CD4-positive, alpha-beta T cell (primary cell): ENCODE measurements at regions not wholly inside any gene's neighbourhood (a gene's known extent, or its start where the extent isn't known, plus 50 kb on each side); places are given as distances from the start of the nearest gene placed in this dataset.

Source experiments
- ATAC-seq: fragments of 200-7000 bp; cut with Tn5 transposase; one replicate; pipeline ENCODE4 v1.10.0; 2022; ENCODE audit warnings: mild to moderate bottlenecking; ENCODE audit not compliant: poor library complexity
- CTCF ChIA-PET: fragments of 350-600 bp; sonication (Branson Sonifier 250); formaldehyde crosslinking; loops from one replicate; lab custom pipeline; 2021; ENCODE audit warnings: antibody characterized with exemption, inconsistent platforms; lab: Charles Lee
- POLR2A ChIA-PET: fragments of 350-600 bp; sonication (Branson Sonifier 250); formaldehyde crosslinking; loops from one replicate; lab custom pipeline; 2021; ENCODE audit warnings: antibody characterized with exemption, inconsistent platforms; lab: Charles Lee
- DNase-seq, 14 experiments: peaks; one replicate each; pipeline ENCODE4 v3.0.0-alpha.2; 2013 to 2020; ENCODE audit warnings: mixed read lengths in 2 of 14
- H3K27ac ChIP-seq, 2 donors: one replicate each; pipeline versions ENCODE4 v1.5.1 to v1.7.0; 2013; ENCODE audit warnings: low read length in 2 of 2, low read depth in 1 of 2, mild to moderate bottlenecking in 1 of 2
- H3K27me3 ChIP-seq, 2 experiments: 1 replicate in 1 of 2; 2 replicates in 1 of 2; pipeline versions ENCODE4 v1.6.1 to v1.7.0; 2013; ENCODE audit warnings: low read length in 2 of 2, control low read depth in 1 of 2, mild to moderate bottlenecking in 1 of 2, moderate library complexity in 1 of 2; ENCODE audit not compliant: insufficient read depth in 2 of 2, control insufficient read depth in 1 of 2
- H3K36me3 ChIP-seq: one replicate; pipeline ENCODE4 v1.6.1; 2013; ENCODE audit warnings: low read length, control low read depth; ENCODE audit not compliant: insufficient read depth
- H3K4me1 ChIP-seq: one replicate; pipeline ENCODE4 v1.6.1; 2013; ENCODE audit warnings: low read length, control low read depth; ENCODE audit not compliant: insufficient read depth
- H3K4me3 ChIP-seq: one replicate; pipeline ENCODE4 v1.5.1; 2013; ENCODE audit warnings: mild to moderate bottlenecking, low read length, moderate library complexity
- H3K9me3 ChIP-seq, 2 experiments: 1 replicate in 1 of 2; 2 replicates in 1 of 2; pipeline versions ENCODE4 v1.6.1 to v1.7.0; 2013; ENCODE audit warnings: low read length in 2 of 2, mild to moderate bottlenecking in 2 of 2, control low read depth in 1 of 2, moderate library complexity in 1 of 2; ENCODE audit not compliant: control insufficient read depth in 1 of 2, insufficient read depth in 1 of 2
- H3K27ac Mint-ChIP-seq: one replicate; pipeline ENCODE4 v1.8.0; 2020; ENCODE audit warnings: mixed read lengths
- H3K27me3 Mint-ChIP-seq: one replicate; pipeline ENCODE4 v1.8.0; 2021; ENCODE audit warnings: mixed read lengths
- H3K36me3 Mint-ChIP-seq: one replicate; pipeline ENCODE4 v1.8.0; 2021; ENCODE audit warnings: low read depth, mixed read lengths
- H3K4me1 Mint-ChIP-seq: one replicate; pipeline ENCODE4 v1.8.0; 2021; ENCODE audit warnings: low read depth, mixed read lengths
- H3K4me3 Mint-ChIP-seq: one replicate; pipeline ENCODE4 v1.8.0; 2020; ENCODE audit warnings: mild to moderate bottlenecking, mixed read lengths
- H3K9me3 Mint-ChIP-seq: one replicate; pipeline ENCODE4 v1.8.0; 2020; ENCODE audit warnings: mixed read lengths
- intact Hi-C, 2 experiments: fragments of 100-400 bp; cut with DNase I in 1 of 2; cut with micrococcal nuclease in 1 of 2; formaldehyde crosslinking; loops; one replicate each; pipeline versions ENCODE4 v1.15.1 to v1.9.0; 2023 to 2025; cut with DNase I, micrococcal nuclease
- TF ChIP-seq, protein P1 (sequence below): fragments of 200-600 bp; IDR thresholded peaks from one replicate; pipeline ENCODE4 v1.8.0; 2022; ENCODE audit warnings: antibody characterized with exemption, mild to moderate bottlenecking

DNA sequence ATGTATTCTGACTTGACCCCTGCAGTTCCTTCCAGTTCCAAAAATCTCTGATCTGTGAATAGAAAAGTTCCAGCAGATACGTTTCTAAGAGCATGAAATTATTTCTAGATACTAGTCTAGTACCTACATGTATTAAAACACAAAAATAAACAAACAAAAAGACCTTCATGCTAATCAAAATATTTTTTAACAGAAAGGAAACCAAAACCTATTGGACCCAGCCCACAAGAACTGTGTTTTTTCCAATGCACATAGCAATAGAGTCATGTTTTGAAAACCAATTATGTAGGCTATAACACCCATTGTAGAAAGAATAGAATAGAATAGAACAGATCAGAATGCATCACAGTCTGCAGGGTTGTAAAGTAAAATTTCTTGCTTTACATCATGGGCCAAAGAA lies 158.6 kb upstream of the TNFAIP3 start:
- ATAC-seq (peak; percentile 12), DNase-seq (peak in 3 of 14 experiments; percentile 47 to 72 (median 48))
- Histone ChIP-seq H3K4me1 (peaks cover 57% of the 10 kb centered on the region), H3K9me3 (no peaks in the 10 kb centered on the region), H3K27me3 (no peaks in the 10 kb centered on the region), H3K4me3 (no peak overlapping the region), H3K36me3 (no peaks in the 10 kb centered on the region), H3K27ac (peak overlapping the region; percentile 67 to 89)
- Mint-ChIP-seq H3K9me3 (peaks cover 3% of the 10 kb centered on the region), H3K4me1 (peaks cover 54% of the 10 kb centered on the region), H3K27me3 (no peaks in the 10 kb centered on the region), H3K4me3 (peak overlapping the region; percentile 75), H3K27ac (peak overlapping the region; percentile 88), H3K36me3 (peaks cover 5% of the 10 kb centered on the region)
- intact Hi-C loops: loop anchor here (1.0 to 10.0 kb wide), 6 partner anchors 8 to 696 kb away; partner anchors contain the start of genes HEBP2 (in 1 of the 2) and TNFAIP3 (in 1 of the 2)
- TF ChIP-seq, protein P1, sequence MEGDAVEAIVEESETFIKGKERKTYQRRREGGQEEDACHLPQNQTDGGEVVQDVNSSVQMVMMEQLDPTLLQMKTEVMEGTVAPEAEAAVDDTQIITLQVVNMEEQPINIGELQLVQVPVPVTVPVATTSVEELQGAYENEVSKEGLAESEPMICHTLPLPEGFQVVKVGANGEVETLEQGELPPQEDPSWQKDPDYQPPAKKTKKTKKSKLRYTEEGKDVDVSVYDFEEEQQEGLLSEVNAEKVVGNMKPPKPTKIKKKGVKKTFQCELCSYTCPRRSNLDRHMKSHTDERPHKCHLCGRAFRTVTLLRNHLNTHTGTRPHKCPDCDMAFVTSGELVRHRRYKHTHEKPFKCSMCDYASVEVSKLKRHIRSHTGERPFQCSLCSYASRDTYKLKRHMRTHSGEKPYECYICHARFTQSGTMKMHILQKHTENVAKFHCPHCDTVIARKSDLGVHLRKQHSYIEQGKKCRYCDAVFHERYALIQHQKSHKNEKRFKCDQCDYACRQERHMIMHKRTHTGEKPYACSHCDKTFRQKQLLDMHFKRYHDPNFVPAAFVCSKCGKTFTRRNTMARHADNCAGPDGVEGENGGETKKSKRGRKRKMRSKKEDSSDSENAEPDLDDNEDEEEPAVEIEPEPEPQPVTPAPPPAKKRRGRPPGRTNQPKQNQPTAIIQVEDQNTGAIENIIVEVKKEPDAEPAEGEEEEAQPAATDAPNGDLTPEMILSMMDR: no peak
- CTCF ChIA-PET: interaction anchor here (0.6 to 6.3 kb wide), 26 partner anchors 8 to 747 kb away, joined by 3 to 65 read pairs (median 3); partner anchors contain the start of gene TNFAIP3
- POLR2A ChIA-PET: interaction anchor here (0.6 to 2.6 kb wide), 21 partner anchors 8 to 296 kb away, joined by 3 to 66 read pairs (median 5); partner anchors contain the start of gene TNFAIP3

DNA sequence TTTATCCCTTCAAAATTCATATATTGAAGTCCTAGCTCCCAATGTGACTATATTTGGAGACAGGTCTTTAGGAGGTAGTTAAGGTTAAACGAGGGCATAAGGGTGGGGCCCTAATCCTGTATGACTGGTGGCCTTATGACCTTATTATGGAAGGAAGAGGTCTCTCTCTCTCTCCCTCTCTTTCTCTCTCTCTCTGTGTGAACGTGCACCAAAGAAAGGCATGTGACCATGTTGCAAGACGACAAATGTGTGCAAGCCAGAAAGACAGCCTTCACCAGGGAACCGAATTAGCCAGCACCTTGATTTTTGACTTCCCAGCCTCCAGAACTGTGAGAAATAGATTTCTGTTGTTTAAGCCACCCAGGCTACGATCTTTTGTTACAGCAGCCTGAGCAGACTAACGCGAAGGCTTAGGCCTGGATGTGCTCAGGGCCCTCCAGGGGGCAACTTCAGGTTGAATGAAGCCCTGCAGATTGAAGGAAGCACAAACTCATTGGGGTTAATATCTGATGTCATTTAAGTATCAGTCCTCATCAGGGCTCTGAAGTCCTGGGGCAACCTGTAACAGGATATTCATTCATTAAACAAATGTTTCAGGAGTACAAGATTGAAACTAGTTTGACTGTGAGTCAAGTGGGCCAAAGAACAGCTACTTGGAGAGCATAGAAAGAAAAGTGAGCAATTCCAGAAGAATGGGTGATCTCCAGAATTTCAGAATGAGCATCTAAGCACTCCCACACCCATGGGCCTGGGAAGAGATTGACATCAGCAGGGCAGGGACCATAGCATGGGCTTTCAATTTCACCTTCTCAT lies 157.4 kb upstream of the TNFAIP3 start:
- H3K4me1 Mint-ChIP-seq: peaks cover 62% of the 10 kb centered on the region
- no peak for ATAC-seq
- Histone ChIP-seq H3K27ac (peak overlapping the region; percentile 7 to 26), H3K4me1 (peaks cover 57% of the 10 kb centered on the region), H3K36me3 (no peaks in the 10 kb centered on the region), H3K27me3 (no peaks in the 10 kb centered on the region), H3K9me3 (no peaks in the 10 kb centered on the region), H3K4me3 (no peak overlapping the region)
- peak in 3 of 14 experiments; percentile 7 to 45 (median 33) for DNase-seq
- TF ChIP-seq, protein P1: no peak
- ChIA-PET CTCF (interaction anchor here (1.7 to 6.3 kb wide), 5 partner anchors 17 to 266 kb away, joined by 5 to 65 read pairs (median 20); partner anchors contain the start of gene TNFAIP3), POLR2A (interaction anchor here (2.4 to 2.6 kb wide), 2 partner anchors 89 to 158 kb away, joined by 25 to 66 read pairs; partner anchors contain the start of gene TNFAIP3)
- intact Hi-C loops: loop anchor here (5.0 to 10.0 kb wide), 2 partner anchors 218 to 695 kb away; partner anchors contain the start of gene HEBP2 (in 1 of the 2)
- H3K4me3 Mint-ChIP-seq: no peak overlapping the region
- peaks cover 5% of the 10 kb centered on the region for H3K36me3 Mint-ChIP-seq
- no peaks in the 10 kb centered on the region for H3K27me3 Mint-ChIP-seq
- H3K27ac Mint-ChIP-seq: peak overlapping the region; percentile 88
- H3K9me3 Mint-ChIP-seq: peaks cover 3% of the 10 kb centered on the region

DNA sequence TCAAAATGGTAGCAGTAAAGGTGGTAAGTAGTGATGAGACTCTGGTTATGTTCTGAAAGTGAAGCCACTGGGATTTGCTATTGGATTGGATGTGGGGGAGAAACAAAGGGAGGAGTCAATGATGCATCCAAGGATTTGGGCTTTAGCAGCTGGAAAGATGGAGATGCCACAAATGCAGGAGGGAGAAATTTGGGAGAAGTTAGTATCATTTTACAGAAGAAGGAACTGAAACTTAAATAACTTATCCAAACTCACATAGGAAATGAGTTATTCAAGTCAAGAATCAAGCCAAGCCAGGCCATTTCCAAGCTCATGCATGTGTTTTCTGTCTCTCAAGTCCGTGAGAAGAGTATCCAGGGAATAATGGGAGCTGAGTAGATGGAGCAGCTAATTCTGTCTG lies 155.1 kb upstream of the TNFAIP3 start:
- Mint-ChIP-seq H3K4me1 (peaks cover 69% of the 10 kb centered on the region), H3K27ac (peak overlapping the region; percentile 0), H3K36me3 (peaks cover 5% of the 10 kb centered on the region), H3K9me3 (peaks cover 5% of the 10 kb centered on the region), H3K4me3 (no peak overlapping the region), H3K27me3 (no peaks in the 10 kb centered on the region)
- ATAC-seq (no peak), DNase-seq (no peak)
- Histone ChIP-seq H3K27ac (no peak overlapping the region), H3K27me3 (no peaks in the 10 kb centered on the region), H3K36me3 (no peaks in the 10 kb centered on the region), H3K9me3 (no peaks in the 10 kb centered on the region), H3K4me1 (peaks cover 48% of the 10 kb centered on the region), H3K4me3 (no peak overlapping the region)
- TF ChIP-seq, protein P1: no peak
- ChIA-PET CTCF (no interaction called here), POLR2A (interaction anchor here (0.9 to 1.6 kb wide), 3 partner anchors 112 to 161 kb away, joined by 4 to 9 read pairs (median 4); partner anchors contain the start of gene TNFAIP3)
- intact Hi-C loops: no loop called here
